Neural progenitor cell (in vitro differentiated cells): ENCODE measurements at regions not wholly inside any gene's neighbourhood (a gene's known extent, or its start where the extent isn't known, plus 50 kb on each side); places are given as distances from the start of the nearest gene placed in this dataset.

Source experiments
- DNase-seq: peaks from one replicate; pipeline ENCODE4 v3.0.0-alpha.2; 2016; ENCODE audit warnings: low spot score
- H2AFZ ChIP-seq: fragments of 200-600 bp; sonication (generic); replicated peaks from 2 replicates; pipeline ENCODE4 v1.6.1; 2016; ENCODE audit warnings: antibody characterized with exemption
- H3F3A ChIP-seq: fragments of 200-600 bp; sonication (generic); 2 replicates; pipeline ENCODE4 v1.6.1; 2016; ENCODE audit warnings: antibody characterized with exemption, low read depth
- H3K27ac ChIP-seq: fragments of 200-600 bp; sonication (generic); 2 replicates; pipeline ENCODE4 v1.5.1; 2016; ENCODE audit warnings: mild to moderate bottlenecking
- H3K27me3 ChIP-seq: fragments of 200-600 bp; sonication (generic); 2 replicates; pipeline ENCODE4 v1.6.1; 2016; ENCODE audit warnings: mild to moderate bottlenecking, moderate library complexity
- H3K36me3 ChIP-seq: fragments of 200-600 bp; sonication (generic); 2 replicates; pipeline ENCODE4 v1.5.1; 2016
- H3K4me1 ChIP-seq: fragments of 200-600 bp; sonication (generic); 2 replicates; pipeline ENCODE4 v1.6.1; 2016; ENCODE audit warnings: mixed run types
- H3K4me2 ChIP-seq: fragments of 200-600 bp; sonication (generic); 2 replicates; pipeline ENCODE4 v1.6.1; 2016
- H3K4me3 ChIP-seq: fragments of 200-600 bp; sonication (generic); 2 replicates; pipeline ENCODE4 v1.5.1; 2016
- H3K79me2 ChIP-seq: fragments of 200-600 bp; sonication (generic); 2 replicates; pipeline ENCODE4 v1.6.1; 2016; ENCODE audit warnings: low read depth
- H3K9ac ChIP-seq: fragments of 200-600 bp; sonication (generic); 2 replicates; pipeline ENCODE4 v1.6.1; 2016
- H3K9me3 ChIP-seq: fragments of 200-600 bp; sonication (generic); 2 replicates; pipeline ENCODE4 v1.5.1; 2016; ENCODE audit warnings: low read depth
- H4K20me1 ChIP-seq: fragments of 200-600 bp; sonication (generic); 2 replicates; pipeline ENCODE4 v1.6.1; 2016; ENCODE audit warnings: low read depth
- H3K27ac Mint-ChIP-seq: 3 replicates; pipeline ENCODE4 v1.8.0; 2021; ENCODE audit warnings: mixed read lengths
- H3K27me3 Mint-ChIP-seq: 2 replicates; pipeline ENCODE4 v1.8.0; 2022; ENCODE audit warnings: low read depth, mild to moderate bottlenecking, inconsistent platforms, moderate library complexity, mixed read lengths; ENCODE audit not compliant: insufficient read depth
- H3K36me3 Mint-ChIP-seq: 3 replicates; pipeline ENCODE4 v1.8.0; 2021; ENCODE audit warnings: mixed read lengths
- H3K4me1 Mint-ChIP-seq: 3 replicates; pipeline ENCODE4 v1.8.0; 2021; ENCODE audit warnings: mixed read lengths
- H3K4me3 Mint-ChIP-seq: 3 replicates; pipeline ENCODE4 v1.8.0; 2021; ENCODE audit warnings: mild to moderate bottlenecking, moderate library complexity, mixed read lengths
- H3K9me3 Mint-ChIP-seq: 3 replicates; pipeline ENCODE4 v1.8.0; 2020; ENCODE audit warnings: mixed read lengths
- CTCF ChIP-seq: fragments of 200-600 bp; sonication (generic); IDR thresholded peaks from 2 replicates; pipeline ENCODE4 v1.5.1; 2017; ENCODE audit warnings: antibody characterized with exemption, mild to moderate bottlenecking
- EZH2 ChIP-seq: fragments of 200-600 bp; sonication (generic); IDR thresholded peaks from 2 replicates; pipeline ENCODE4 v1.6.1; 2017; ENCODE audit warnings: antibody characterized with exemption, mild to moderate bottlenecking, moderate library complexity
- EZH2phosphoT487 ChIP-seq: fragments of 200-600 bp; sonication (generic); IDR thresholded peaks from 2 replicates; pipeline ENCODE4 v1.6.1; 2017; ENCODE audit warnings: antibody characterized with exemption

GRCh38 chr2:20140321-20141055 lies 84.4 kb downstream of the SDC1 start:
- peaks cover 18% of the 10 kb centered on the region for H3K4me1 ChIP-seq
- no peak overlapping the region for H3K4me2 ChIP-seq
- H3K27ac ChIP-seq, result no peak overlapping the region
- no peak for DNase-seq
- H4K20me1 ChIP-seq, result no peaks in the 10 kb centered on the region
- no peak overlapping the region for H2AFZ ChIP-seq
- no peak overlapping the region for H3K4me3 ChIP-seq
- no peaks in the 10 kb centered on the region for H3K36me3 ChIP-seq
- Mint-ChIP-seq H3K27me3 (peaks cover 12% of the 10 kb centered on the region), H3K9me3 (no peaks in the 10 kb centered on the region), H3K4me1 (peaks cover 33% of the 10 kb centered on the region), H3K36me3 (no peaks in the 10 kb centered on the region), H3K27ac (no peak overlapping the region), H3K4me3 (no peak overlapping the region)
- no peaks in the 10 kb centered on the region for H3F3A ChIP-seq
- no peak overlapping the region for H3K9ac ChIP-seq
- TF ChIP-seq EZH2, result no peak
- no peak for TF ChIP-seq CTCF
- no peak for TF ChIP-seq EZH2phosphoT487
- no peaks in the 10 kb centered on the region for H3K9me3 ChIP-seq
- no peaks in the 10 kb centered on the region for H3K79me2 ChIP-seq
- no peaks in the 10 kb centered on the region for H3K27me3 ChIP-seq

- Histone ChIP-seq H3K4me1 (peaks cover 18% of the 10 kb centered on the region), H2AFZ (no peak overlapping the region), H3K4me3 (no peak overlapping the region), H3K79me2 (no peaks in the 10 kb centered on the region), H3K9ac (no peak overlapping the region), H4K20me1 (no peaks in the 10 kb centered on the region), H3K9me3 (no peaks in the 10 kb centered on the region), H3K27me3 (no peaks in the 10 kb centered on the region), H3K4me2 (no peak overlapping the region), H3K27ac (no peak overlapping the region), H3K36me3 (no peaks in the 10 kb centered on the region), H3F3A (no peaks in the 10 kb centered on the region)
- no peaks in the 10 kb centered on the region for H3K9me3 Mint-ChIP-seq
- peaks cover 14% of the 10 kb centered on the region for H3K27me3 Mint-ChIP-seq
- no peak overlapping the region for H3K4me3 Mint-ChIP-seq
- DNase-seq, result no peak
- peaks cover 34% of the 10 kb centered on the region for H3K4me1 Mint-ChIP-seq
- peak overlapping the region; percentile 52 for H3K27ac Mint-ChIP-seq
- TF ChIP-seq CTCF (no peak), EZH2 (no peak), EZH2phosphoT487 (no peak)
- H3K36me3 Mint-ChIP-seq, result no peaks in the 10 kb centered on the region
These were observed 85.3 kb downstream of the SDC1 start for GRCh38 chr2:20139407-20140172.

- TF ChIP-seq CTCF, result no peak
- H2AFZ ChIP-seq, result no peak overlapping the region
- no peaks in the 10 kb centered on the region for H3K9me3 Mint-ChIP-seq
- no peaks in the 10 kb centered on the region for H3K79me2 ChIP-seq
- no peaks in the 10 kb centered on the region for H3K27me3 ChIP-seq
- H3K4me1 Mint-ChIP-seq, result peaks cover 34% of the 10 kb centered on the region
- no peak overlapping the region for H3K4me2 ChIP-seq
- H3K9ac ChIP-seq, result no peak overlapping the region
- H3K9me3 ChIP-seq, result no peaks in the 10 kb centered on the region
- no peak overlapping the region for H3K27ac ChIP-seq
- H3K4me3 Mint-ChIP-seq, result no peak overlapping the region
- H3K4me1 ChIP-seq, result peaks cover 18% of the 10 kb centered on the region
- no peak overlapping the region for H3K27ac Mint-ChIP-seq
- no peaks in the 10 kb centered on the region for H3K36me3 Mint-ChIP-seq
- no peak overlapping the region for H3K4me3 ChIP-seq
- no peaks in the 10 kb centered on the region for H3K36me3 ChIP-seq
- H4K20me1 ChIP-seq, result no peaks in the 10 kb centered on the region
- H3K27me3 Mint-ChIP-seq, result peaks cover 14% of the 10 kb centered on the region
- DNase-seq, result no peak
- H3F3A ChIP-seq, result no peaks in the 10 kb centered on the region
These were observed 86.2 kb downstream of the SDC1 start for GRCh38 chr2:20138696-20139095.
